HS-5 (cell line): ENCODE measurements at regions not wholly inside any gene's neighbourhood (a gene's known extent, or its start where the extent isn't known, plus 50 kb on each side); places are given as distances from the start of the nearest gene placed in this dataset.
"Not testable (repeated sequence)": the region's sequence is repeated elsewhere in the genome, so short reads cannot be mapped to it uniquely, and the experiment has no call there.

Source experiments
- DNase-seq: peaks from one replicate; pipeline ENCODE4 v3.0.0-alpha.2; 2012; ENCODE audit warnings: low read depth

DNA sequence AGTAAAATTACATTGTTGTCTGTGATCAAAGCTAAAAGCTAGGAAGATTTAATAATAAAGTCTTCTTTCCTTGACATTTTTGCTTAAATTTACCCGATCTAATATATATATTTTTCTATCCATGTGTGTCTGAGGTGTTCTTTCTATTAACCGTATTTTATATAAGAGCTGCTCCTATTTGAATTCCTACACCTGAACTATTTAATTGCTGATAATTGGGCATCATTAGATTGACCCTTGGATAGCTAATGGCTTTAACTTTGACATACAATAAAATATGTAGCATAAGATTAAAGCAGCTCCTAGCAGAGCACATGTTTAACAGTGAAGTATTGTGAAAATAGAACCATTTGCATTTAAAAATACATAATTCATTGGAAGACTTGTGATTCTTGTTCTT, 792.7 kb downstream of the MAT2B start:
- DNase-seq, result no peak

DNA sequence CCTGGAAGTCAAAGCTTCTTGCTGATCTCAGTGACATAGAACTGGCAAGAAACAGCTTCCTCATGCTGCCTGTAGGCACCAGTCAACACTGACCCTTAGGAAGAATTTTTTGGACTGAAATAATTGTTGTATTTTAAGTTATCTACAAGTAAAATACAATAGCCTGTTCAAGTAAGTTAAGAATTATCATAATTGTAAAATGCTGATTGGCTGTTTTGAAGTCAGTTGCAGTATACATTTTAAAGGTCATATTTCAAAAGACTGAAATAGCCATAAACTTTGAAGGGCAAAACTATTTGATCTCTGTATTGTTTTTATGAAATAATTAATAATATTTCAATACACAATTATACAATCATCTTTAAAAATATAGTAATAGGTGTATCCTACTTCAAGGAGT, 794.9 kb downstream of the MAT2B start:
- DNase-seq, result no peak

- DNase-seq, result no peak
Measured at GRCh38 chr5:164301136-164301535, 795.7 kb downstream of the MAT2B start.

DNA sequence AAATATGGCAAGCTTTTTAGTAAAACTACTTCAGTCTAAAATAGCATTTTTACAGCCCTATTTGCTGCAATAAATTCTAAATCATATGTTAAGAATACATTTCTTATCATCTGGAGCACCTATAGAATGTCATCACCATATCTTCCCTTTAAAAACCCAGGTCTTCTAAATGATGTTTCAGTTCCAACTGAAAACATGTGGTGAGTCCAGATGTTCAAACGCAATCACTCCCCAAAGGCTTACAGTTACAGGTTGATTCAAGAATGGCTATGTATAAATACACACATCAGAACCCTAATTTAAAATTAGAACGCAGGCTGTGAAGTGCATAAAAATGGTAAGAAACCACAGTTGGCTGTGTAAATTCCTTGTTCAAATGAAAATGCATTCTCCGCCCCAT, 796.3 kb downstream of the MAT2B start:
- DNase-seq, result no peak

DNA sequence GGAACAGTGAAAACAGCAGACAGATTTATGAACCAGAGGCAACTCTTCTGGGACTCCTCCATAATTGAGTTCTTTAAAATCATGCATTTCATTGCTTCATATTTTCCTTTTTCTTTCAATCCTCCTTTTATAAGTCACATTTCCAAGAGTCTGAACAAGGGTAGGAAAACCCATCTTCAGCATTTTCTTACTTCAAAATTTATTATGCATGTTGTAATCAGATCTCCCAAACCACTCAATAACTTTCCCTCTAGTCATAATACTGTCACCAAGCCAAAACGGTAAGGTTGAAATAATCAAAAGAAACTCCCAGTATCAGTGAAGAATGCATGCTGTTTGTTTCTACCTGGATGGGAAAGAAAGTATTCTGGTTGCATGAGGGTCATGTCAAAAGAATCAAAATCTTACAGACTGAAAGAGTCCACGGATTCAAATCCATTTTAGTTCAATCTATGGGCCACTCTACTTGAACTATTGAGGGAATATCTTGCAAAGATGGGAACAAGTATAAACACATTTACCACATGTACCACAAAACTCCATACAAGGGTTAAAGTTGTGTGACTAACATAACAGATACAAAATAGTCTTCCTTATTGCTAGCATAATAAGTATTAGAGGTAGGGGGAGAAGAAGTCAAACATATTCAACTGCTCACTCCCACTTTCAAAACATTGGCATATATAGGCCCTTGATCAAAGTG, 797.3 kb downstream of the MAT2B start:
- no peak for DNase-seq

DNA sequence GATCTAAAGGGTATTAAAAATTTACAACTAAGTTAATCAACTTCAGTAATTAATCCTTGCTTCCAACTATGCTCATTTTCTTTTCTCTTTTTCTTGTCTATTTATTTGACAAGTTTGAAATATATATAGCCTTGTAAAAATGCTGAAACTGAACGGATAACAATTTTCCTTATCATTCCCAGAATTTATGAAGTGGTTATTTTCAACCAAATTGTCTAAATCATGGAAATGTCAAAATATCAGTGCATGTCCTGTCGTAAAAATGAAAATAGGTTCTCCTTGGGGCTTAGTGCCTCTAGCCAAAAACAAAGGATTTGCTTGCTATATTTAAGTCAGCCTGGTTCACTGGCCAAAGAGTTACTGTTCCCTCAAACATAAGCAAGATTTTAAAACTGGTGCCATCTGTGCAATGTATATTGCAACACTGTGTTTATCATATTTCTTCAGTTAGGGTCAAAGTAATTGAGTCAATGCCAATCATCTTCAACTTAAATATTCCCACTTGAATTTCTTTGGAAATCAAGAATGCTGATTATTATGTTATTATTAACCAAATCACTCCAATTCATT, 798.3 kb downstream of the MAT2B start:
- no peak for DNase-seq

DNA sequence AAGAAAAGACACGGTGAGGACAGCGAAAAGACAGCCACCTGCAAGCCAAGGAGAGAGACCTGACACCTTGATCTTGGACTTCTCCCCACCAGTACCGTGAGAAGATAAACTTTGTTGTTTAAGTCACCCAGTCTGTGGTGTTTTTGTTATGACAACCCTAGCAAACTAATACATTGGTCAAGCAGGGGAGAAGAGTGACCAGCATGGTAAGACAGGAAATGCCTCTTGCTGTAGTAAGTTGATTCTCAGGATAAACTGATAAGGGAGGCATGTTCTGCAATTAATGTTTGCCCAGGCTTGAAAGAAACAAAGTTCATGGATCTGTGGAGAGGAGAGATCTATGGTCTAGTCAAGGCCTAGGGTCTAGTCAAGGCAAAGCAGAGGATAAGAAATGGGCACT, 801.2 kb downstream of the MAT2B start:
- no peak for DNase-seq

- DNase-seq, result no peak
Measured at GRCh38 chr5:164312801-164313200, 807.4 kb downstream of the MAT2B start.

- DNase-seq, result no peak
Measured at GRCh38 chr5:164317676-164318075, 812.3 kb downstream of the MAT2B start.

- DNase-seq, result no peak
Measured at GRCh38 chr5:164319161-164319560, 813.7 kb downstream of the MAT2B start.

DNA sequence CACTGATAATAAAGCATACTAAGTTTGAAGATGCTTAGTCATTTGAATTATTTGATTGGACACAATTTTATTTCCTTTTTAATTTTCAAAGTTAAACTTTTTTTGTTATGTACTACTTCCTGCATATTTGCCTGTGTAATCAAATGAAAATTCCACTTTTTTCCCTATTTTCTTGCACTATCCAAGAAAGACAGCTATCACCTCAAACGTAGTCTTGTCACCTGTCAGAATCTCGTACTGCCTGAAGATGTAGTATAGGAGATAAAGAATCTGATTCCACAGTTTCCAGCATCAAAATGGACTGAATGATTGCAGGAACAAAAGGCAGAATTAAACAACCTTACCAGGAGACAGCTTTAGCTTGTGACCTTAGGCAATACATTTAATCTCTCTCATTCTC, 818.8 kb downstream of the MAT2B start:
- no peak for DNase-seq

DNA sequence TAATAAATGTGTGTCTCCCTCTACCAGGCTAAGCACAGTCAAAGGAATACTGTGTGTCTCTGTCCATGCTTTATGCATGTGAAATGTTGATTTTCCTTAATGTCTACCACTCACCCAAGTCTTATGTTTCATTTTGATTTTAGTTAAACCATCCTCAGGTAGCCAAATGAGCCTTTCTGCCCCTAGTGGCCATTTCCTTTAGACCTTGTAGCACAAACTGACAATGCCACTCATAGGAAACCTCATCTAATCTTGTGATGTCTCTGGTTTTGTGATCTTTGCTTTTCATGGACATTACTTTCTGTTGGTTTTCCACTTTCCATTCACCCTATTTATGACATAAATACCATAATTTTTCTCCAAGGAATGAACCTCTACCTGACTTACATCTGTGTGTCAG, 820.8 kb downstream of the MAT2B start:
- no peak for DNase-seq

DNA sequence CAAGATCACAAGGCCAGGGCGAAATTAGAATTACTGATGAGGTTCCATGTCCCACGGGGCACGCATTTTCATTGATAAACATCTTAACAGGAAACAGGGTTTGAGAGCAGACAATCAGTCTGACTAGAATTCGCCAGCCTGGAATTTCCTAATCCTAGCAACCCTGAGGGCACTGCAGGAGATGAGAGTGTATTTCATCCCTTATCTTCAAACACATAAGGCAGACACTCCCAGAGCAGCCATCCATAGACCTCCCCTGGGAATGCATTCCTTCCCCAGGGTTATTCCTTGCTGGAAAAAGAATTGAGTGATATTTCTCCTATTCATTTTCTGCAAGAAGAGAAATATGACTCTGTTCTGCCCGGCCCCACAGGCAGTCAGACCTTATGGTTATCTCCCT, 821.7 kb downstream of the MAT2B start:
- DNase-seq, result not testable (repeated sequence)

DNA sequence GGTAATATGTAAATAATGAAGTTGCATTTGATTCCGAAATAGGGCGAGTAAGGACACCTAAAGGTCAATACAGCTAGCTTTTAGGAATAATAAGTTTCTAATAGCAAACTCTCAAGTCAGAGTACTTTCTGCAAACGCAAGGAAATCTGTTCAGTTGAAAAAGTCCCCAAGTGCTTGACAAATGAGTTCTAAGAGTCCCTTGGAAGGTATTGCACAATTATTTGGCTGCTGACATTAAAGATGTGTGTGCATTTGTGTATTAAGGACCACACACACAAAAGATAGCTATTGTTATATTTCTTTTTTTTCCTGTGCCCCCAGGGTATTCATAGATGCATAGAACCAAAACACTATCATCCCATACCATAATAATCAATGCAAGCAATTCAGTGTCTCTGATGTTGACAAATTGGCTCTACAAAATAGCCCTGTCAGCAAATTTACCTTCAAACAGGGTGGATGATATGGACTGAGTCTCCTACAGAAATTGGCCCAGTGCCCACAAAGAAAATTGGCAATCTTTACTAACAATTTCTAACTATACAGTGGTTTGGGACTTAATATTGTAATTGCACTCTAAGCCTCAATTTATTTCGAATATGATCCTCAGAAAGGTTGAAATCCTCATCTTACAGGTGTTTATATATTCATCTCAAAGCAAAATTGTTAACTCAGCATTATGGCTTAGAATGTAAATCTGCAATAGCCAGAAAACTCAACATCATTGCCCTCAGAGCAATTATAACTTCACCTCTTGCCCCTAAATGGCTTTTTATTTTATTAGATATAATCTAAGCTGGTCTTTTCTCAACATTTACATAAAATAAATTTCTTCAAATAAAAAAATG, 827.2 kb downstream of the MAT2B start:
- no peak for DNase-seq

DNA sequence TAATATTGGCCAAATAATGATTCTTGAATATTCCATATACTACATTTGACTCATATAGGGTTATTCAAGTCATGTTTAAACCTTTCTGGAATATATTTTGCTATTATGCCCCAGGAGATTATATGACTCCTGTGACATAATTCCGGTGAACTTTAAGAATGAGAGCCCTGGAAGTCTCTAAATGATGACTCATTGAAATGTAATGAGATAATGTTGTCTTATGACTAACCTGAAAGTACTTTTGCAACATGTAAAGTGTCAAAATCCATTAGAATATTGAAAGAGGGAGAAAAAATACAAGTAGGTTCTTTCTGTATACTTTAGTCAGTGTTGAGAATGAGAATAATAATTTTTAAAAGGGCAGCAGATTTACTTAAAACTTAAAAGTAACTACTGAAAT, 830.4 kb downstream of the MAT2B start:
- peak; percentile 64 for DNase-seq

GRCh38 chr5:164336276-164336675, 830.9 kb downstream of the MAT2B start:
- DNase-seq, result no peak

DNA sequence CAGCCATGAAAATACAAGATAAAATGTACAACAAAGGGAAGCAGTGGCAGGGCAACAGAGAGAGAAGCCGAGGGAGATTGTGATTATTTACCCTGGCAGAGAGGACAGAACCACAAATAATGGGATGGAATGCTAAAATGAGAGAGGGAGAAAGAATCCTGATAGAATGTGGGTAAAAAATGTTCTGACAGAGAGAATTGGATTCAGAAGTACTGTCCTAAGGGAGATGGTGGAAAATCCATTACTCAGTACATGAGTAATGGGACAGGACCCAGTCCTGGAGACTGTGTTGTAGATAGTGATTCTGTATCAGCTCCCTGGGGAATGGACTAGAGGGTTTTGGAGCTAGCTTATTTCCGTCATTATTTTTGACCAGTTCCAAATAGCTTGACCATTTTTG, 831.5 kb downstream of the MAT2B start:
- DNase-seq, result peak; percentile 35

- DNase-seq, result no peak
Measured at GRCh38 chr5:164341056-164341619, 835.7 kb downstream of the MAT2B start.

DNA sequence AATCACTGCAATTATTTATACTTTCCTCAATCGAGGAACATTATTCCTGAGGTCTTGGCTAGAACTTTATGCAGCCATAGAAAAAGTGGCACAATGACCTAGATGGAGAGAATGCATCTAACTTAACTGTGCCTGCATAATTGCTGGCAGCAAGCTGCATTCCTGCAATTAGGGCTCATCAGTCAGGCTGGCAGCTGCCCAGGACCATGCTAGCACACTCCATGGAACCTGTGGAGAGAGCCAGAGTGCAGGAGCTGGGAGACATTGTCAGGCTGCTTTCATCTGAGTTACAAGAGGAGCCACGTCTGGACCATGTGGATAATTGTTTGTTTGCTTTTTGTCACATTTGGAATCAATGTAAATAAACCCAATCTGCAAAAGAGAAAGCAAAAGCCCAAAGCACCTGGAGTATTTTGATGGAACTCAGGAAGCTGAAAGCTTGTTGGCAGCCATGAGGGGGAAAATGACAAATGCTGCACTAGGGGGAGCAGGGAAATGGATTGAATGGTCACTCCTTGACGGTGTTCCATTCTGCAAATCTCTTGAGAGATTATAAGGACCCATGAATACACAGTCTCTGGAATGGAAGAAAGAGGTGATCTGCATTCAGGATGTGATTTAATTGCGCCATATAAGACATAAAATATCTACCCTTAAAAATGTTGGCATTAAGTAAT, 839.9 kb downstream of the MAT2B start:
- peak; percentile 39 for DNase-seq

DNA sequence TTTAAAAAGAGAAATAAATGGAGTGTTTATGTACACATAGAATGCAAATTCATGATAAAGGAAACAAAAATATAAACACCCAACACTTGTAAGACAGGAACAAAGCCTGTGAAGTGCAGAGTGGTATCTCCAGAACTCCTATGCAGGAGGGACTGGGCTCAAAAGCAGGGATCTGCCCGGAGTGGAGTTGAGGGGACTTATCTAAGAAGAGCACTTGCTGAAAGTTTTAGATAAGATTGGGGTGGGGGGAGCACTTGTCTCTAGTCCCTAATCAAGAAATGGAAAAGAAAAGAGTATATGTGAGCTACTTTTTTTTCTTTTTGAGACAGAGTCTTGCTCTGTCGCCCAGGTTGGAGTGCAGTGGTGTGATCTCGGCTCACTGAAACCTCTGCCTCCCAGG, 840.4 kb downstream of the MAT2B start:
- no peak for DNase-seq

- no peak for DNase-seq
Measured at GRCh38 chr5:164346785-164347630, 841.6 kb downstream of the MAT2B start.
